ENCODE measurements at regions not wholly inside any gene's neighbourhood (a gene's known extent, or its start where the extent isn't known, plus 50 kb on each side); places are given as distances from the start of the nearest gene placed in this dataset.

- no peak for TF ChIP-seq CTCF (IDR thresholded peaks at IDR 0.05; ENCODE audit: low read depth, low read length, missing control alignments)
- no peak overlapping the region for H3K4me3 ChIP-seq (ENCODE audit: low read depth, low read length)
- no peak for DNase-seq (ENCODE audit: low read depth)
Observed at GRCh38 chr11:109733245-109733644, 311.3 kb downstream of the C11orf87 start.

DNA sequence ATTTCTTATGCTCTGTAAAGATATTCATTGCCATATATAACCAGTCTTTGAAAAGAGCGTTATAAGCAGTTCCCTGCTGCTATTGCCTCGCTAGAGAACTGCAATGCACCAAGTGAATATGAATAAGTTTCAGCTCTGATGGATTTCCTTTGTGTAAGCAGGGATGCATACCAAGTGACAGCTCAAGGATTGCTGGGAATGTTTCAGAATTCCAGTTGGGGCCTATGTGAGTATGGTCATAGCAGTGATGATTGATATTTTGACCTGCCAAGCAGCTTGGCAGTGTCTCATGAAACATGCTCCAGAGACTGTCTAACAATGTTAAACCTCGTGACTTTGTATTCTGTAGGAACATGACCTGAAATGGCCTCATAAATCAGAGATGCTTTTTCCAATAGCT, 312.6 kb downstream of the C11orf87 start:
- no peak for TF ChIP-seq CTCF (IDR thresholded peaks at IDR 0.05; ENCODE audit: low read depth, low read length, missing control alignments)
- H3K4me3 ChIP-seq (ENCODE audit: low read depth, low read length): no peak overlapping the region
- no peak for DNase-seq (ENCODE audit: low read depth)

DNA sequence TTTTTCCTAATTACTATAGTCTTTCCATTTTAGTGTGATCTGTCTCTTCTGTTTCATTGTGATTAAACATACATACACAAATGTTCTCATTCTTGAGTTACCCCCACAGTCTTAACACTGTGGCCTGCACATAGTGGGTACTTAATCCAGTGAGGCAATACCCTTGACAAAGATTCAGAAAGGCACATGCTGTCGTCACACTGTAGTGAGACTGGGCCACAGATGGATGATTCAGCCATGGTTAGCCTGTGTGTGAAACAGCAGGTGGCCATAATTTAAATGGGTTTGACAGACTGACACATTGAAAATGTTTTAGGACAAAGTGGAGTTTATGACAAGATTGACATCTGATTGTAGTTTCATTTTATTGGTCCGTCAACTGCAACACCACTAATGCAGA, 313.1 kb downstream of the C11orf87 start:
- TF ChIP-seq CTCF (IDR thresholded peaks at IDR 0.05; ENCODE audit: low read depth, low read length, missing control alignments): no peak

DNA sequence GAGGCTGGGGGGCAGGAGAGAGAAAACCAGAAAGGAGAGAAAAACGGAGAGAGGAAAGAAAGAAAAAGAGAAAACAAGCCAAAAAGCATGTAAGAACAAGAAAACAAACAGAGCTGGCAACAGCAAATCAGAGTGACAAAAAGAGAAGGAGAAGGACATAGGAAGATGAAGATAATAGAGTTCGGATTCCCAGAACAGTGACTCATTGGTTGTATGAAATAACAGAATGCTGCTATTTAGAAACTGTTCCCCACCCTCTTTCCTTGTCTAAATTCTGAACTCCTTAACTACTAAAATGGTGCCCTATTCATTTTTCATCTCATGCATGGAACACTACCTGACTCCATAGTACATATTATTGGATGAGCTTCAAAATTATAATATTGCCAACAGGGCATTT, 317.4 kb downstream of the C11orf87 start:
- no peak for TF ChIP-seq CTCF (IDR thresholded peaks at IDR 0.05; ENCODE audit: low read depth, low read length, missing control alignments)
- DNase-seq (ENCODE audit: low read depth): no peak
- no peak overlapping the region for H3K4me3 ChIP-seq (ENCODE audit: low read depth, low read length)

More for the DNA sequence above, 313.1 kb downstream of the C11orf87 start:
- DNase-seq (ENCODE audit: low read depth): no peak
- H3K4me3 ChIP-seq (ENCODE audit: low read depth, low read length): no peak overlapping the region

DNA sequence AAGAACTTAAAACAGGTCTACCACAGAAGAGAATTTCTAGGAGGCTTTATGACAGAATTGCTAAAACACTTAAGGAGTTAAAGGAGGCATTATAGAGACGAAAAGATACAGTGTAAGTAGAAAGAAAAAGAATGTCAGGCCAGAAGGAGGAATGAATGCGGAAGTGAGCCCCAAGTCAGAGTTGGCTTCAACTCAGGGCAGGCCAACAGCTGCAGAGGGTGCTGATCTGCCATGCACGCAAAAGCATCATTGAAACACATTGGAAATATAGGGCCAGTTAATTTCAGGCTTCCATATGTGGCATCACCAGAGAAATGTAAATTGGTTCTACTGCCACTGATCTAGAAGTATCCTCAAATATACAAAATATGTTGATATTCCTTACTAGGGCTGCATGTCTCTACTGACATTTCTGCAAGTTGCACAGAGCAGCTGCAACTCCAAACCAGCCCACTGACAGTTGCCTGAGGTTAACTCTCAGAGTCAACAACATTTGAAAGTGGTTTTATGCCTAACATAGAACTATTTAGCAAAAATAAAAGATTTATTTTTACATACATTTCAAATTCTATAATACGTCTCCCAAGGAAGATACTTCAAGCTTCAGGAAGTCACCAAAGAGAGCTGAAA, 324.1 kb downstream of the C11orf87 start:
- TF ChIP-seq CTCF (IDR thresholded peaks at IDR 0.05; ENCODE audit: low read depth, low read length, missing control alignments): no peak
- H3K4me3 ChIP-seq (ENCODE audit: low read depth, low read length): no peak overlapping the region
- no peak for DNase-seq (ENCODE audit: low read depth)

GRCh38 chr11:109747839-109748238, 325.8 kb downstream of the C11orf87 start:
- no peak for TF ChIP-seq CTCF (IDR thresholded peaks at IDR 0.05; ENCODE audit: low read depth, low read length, missing control alignments)
- no peak overlapping the region for H3K4me3 ChIP-seq (ENCODE audit: low read depth, low read length)
- no peak for DNase-seq (ENCODE audit: low read depth)

DNA sequence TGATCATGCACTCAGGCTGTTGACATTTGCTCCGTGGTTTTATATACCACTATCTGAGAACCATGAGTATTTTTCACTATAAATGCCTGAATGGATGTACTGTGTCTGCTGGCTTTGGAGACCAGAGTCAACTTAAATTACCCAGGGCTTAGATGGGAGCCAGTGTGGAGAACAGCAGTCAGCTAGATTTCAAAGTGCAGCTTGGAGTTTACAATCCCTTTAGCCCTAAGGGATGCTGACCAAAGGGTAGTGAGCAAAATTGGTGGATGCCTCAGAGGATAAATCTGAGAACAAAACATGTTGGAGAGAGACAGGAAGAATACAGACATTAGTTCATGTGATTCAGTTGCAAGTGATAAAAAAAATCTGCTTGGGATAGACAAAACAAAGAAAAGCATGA, 327.5 kb downstream of the C11orf87 start:
- no peak for TF ChIP-seq CTCF (IDR thresholded peaks at IDR 0.05; ENCODE audit: low read depth, low read length, missing control alignments)
- H3K4me3 ChIP-seq (ENCODE audit: low read depth, low read length): no peak overlapping the region
- DNase-seq (ENCODE audit: low read depth): no peak

All from GM12864 (cell line).